Astrocyte of the hippocampus (primary cell): ENCODE measurements at regions not wholly inside any gene's neighbourhood (a gene's known extent, or its start where the extent isn't known, plus 50 kb on each side); places are given as distances from the start of the nearest gene placed in this dataset.
"Not testable (repeated sequence)": the region's sequence is repeated elsewhere in the genome, so short reads cannot be mapped to it uniquely, and the experiment has no call there.

ENCODE experiments used
- DNase-seq: peaks from one replicate; pipeline ENCODE4 v3.0.0; 2011; ENCODE audit warnings: low read depth, low spot score

DNA sequence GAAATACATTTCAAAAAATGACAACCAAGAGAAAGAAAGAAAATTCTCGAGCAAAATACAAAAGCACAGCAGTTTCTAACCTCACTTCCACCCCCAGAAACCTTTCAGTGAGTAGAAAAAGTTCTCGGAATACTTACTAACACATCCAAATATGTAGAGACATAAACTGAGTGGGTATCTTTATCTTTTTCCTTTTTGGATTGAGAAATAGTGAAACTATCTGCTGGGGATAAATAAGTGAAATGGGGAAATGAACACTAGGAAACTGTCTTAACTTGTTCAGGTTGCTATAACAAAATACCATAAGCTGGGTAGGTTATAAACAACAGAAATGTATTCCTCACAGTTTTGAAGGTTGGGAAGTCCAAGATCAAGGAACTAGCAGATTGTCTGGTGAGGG is 72.0 kb downstream of the VCAM1 start:
- no peak for DNase-seq

- DNase-seq: no peak
These were observed 74.1 kb downstream of the VCAM1 start for GRCh38 chr1:100793659-100794058.

- peak; percentile 21 for DNase-seq
These were observed 75.5 kb downstream of the VCAM1 start for GRCh38 chr1:100794748-100795645.

DNA sequence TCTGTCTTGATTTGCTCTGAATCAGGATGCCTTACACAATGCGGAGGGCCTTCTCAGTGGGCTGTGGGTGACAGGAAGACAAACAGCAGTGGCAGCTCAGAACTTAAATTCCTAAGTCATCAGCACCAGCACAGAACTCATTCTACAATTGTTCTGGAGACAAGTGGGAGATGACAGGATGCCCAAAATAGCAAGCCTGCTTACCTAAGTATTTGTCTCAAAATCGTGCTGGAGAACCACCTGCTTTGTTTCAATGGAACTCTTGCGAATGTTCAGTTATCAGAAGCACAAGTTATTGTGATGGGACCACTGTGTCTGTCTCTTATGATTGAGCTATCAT is 76.1 kb downstream of the VCAM1 start:
- DNase-seq: no peak

GRCh38 chr1:100796046-100796445 is 76.5 kb downstream of the VCAM1 start:
- DNase-seq: no peak

GRCh38 chr1:100799548-100799947 is 80.0 kb downstream of the VCAM1 start:
- DNase-seq: no peak

GRCh38 chr1:100799954-100800612 is 80.5 kb downstream of the VCAM1 start:
- peak; percentile 53 for DNase-seq

- DNase-seq: not testable (repeated sequence)
These were observed 81.7 kb downstream of the VCAM1 start for GRCh38 chr1:100801256-100801655.

- DNase-seq: not testable (repeated sequence)
These were observed 83.7 kb downstream of the VCAM1 start for GRCh38 chr1:100803280-100803679.

- DNase-seq: no peak
These were observed 87.1 kb downstream of the VCAM1 start for GRCh38 chr1:100806601-100807000.

DNA sequence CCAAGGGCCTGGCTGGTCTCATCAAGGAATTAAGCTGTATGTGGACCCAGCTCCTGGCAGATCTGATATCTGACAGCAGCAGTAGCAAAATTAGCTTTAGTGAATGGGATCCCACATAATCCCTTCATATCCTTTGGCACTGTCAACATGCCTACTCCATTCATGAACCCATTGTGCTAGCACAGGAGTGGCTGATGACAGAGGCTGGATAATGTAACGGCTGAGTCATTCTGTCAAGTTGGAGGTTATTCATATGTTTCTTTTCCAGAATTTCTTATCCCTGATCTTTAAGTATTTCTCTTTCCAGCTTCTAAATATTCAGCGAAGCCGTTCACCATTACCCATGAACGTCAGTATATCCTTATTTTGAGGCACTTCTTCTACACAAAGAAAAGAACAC is 84.3 kb downstream of the EXTL2 start:
- no peak for DNase-seq

DNA sequence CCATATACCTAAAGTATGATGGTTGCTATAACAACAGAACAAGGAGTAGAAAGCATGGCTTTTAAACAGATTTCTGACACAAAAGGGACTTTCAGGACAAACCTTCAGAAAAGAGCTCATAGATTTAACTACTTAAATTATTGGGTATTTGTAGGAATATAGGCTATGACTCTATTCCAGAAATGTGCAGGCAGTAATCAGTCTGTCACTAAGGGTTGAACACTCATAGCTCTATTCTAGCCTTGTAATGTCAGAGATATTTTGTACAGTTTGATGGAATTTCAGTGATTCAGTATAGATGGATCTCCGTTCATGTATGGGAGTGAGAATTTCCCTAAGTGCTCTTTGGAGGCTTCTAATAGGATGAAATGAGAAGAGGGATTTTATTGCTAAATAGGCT is 82.8 kb downstream of the EXTL2 start:
- DNase-seq: no peak

- not testable (repeated sequence) for DNase-seq
These were observed 79.7 kb downstream of the EXTL2 start for GRCh38 chr1:100814938-100815337.

DNA sequence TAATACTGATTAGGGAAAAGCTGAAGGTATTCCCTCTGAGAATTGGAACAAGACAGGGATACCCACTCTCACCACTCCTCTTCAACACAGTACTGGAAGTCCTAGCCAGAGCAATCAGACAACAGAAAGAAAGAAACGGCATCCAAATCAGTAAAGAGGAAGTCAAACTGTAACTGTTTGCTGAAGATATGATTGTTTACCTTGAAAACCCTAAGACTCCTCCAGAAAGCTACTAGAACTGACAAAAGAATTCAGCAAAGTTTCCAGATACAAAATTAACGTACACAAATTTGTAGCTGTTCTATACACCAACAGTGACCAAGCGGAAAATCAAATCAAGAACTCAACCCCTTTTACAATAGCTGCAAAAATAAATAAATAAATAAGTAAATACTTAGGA is 78.6 kb downstream of the EXTL2 start:
- DNase-seq: no peak

- not testable (repeated sequence) for DNase-seq
These were observed 74.4 kb downstream of the EXTL2 start for GRCh38 chr1:100820195-100820594.

DNA sequence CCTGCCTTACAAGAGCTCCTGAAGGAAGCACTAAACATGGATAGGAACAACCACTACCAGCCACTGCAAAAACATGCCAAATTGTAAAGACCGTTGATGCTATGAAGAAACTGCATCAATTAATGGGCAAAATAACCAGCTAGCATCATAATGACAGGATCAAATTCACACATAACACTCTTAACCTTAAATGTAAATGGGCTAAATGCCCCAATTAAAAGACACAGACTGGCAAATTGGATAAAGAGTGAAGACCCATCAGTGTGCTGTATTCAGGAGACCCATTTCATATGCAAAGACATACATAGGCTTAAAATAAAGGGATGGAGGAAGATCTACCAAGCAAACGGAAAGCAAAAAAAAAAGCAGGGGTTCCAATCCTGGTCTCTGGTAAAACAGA is 72.7 kb downstream of the EXTL2 start:
- DNase-seq: not testable (repeated sequence)
